SK-N-SH treated with all-trans-retinoic acid at 6 μM for 48 hours (cell line): ENCODE measurements at regions not wholly inside any gene's neighbourhood (a gene's known extent, or its start where the extent isn't known, plus 50 kb on each side); places are given as distances from the start of the nearest gene placed in this dataset.
"Not testable (repeated sequence)": the region's sequence is repeated elsewhere in the genome, so short reads cannot be mapped to it uniquely, and the experiment has no call there.

Experiments used
- ATAC-seq: fragments of 200-7000 bp; cut with Tn5 transposase; 3 replicates; pipeline ENCODE4 v1.9.1; 2020; ENCODE audit warnings: mild to moderate bottlenecking, moderate library complexity
- ARNTL ChIP-seq: fragments of 450-650 bp; formaldehyde crosslinking; IDR thresholded peaks from 2 replicates; pipeline ENCODE4 v1.5.0; 2020; ENCODE audit warnings: low read depth, mild to moderate bottlenecking, moderate library complexity, borderline replicate concordance
- CSDC2 ChIP-seq: fragments of 250-450 bp; sonication (Bioruptor Pico); IDR thresholded peaks from 2 replicates; pipeline ENCODE4 v1.5.0; 2020; ENCODE audit warnings: mild to moderate bottlenecking, moderate library complexity
- ESRRG ChIP-seq: fragments of 250-450 bp; sonication (Bioruptor Pico); IDR thresholded peaks from 2 replicates; pipeline ENCODE4 v1.6.1; 2021; ENCODE audit warnings: mild to moderate bottlenecking
- GLIS3 ChIP-seq: fragments of 250-450 bp; sonication (Bioruptor Pico); IDR thresholded peaks from 2 replicates; pipeline ENCODE4 v1.5.0; 2020; ENCODE audit warnings: mild to moderate bottlenecking, moderate library complexity
- ISL1 ChIP-seq: fragments of 250-450 bp; sonication (Bioruptor Pico); IDR thresholded peaks from 2 replicates; pipeline ENCODE4 v2.1.2; 2022; ENCODE audit warnings: mild to moderate bottlenecking, moderate library complexity
- PPARA ChIP-seq: fragments of 250-450 bp; sonication (Bioruptor Pico); IDR thresholded peaks from 2 replicates; pipeline ENCODE4 v1.5.0; 2020; ENCODE audit warnings: mild to moderate bottlenecking, borderline replicate concordance
- RARB ChIP-seq: fragments of 250-450 bp; sonication (Bioruptor Pico); IDR thresholded peaks from 2 replicates; pipeline ENCODE4 v1.8.0; 2021; ENCODE audit warnings: mild to moderate bottlenecking, moderate library complexity
- SNAI2 ChIP-seq: fragments of 250-450 bp; sonication (Bioruptor Pico); IDR thresholded peaks from 2 replicates; pipeline ENCODE4 v1.5.0; 2020; ENCODE audit warnings: mild to moderate bottlenecking, moderate library complexity
- TCF4 ChIP-seq: fragments of 250-450 bp; sonication (Bioruptor Pico); IDR thresholded peaks from 2 replicates; pipeline ENCODE4 v1.8.0; 2021; ENCODE audit warnings: mild to moderate bottlenecking, moderate library complexity, borderline replicate concordance
- ZFP30 ChIP-seq: fragments of 450-650 bp; formaldehyde crosslinking; IDR thresholded peaks from 2 replicates; pipeline ENCODE4 v1.5.0; 2022; ENCODE audit warnings: mild to moderate bottlenecking, moderate library complexity
- ZNF565 ChIP-seq: fragments of 450-650 bp; formaldehyde crosslinking; conservative IDR thresholded peaks from 2 replicates; pipeline ENCODE4 v1.5.0; 2020; ENCODE audit warnings: low read depth, mild to moderate bottlenecking, moderate library complexity
- ZNF8 ChIP-seq: fragments of 450-650 bp; formaldehyde crosslinking; IDR thresholded peaks from 2 replicates; pipeline ENCODE4 v1.5.0; 2020; ENCODE audit warnings: mild to moderate bottlenecking, moderate library complexity
- TF ChIP-seq, protein P1 (sequence below): fragments of 250-450 bp; sonication (Bioruptor Pico); IDR thresholded peaks from 2 replicates; pipeline ENCODE4 v1.8.0; 2020; ENCODE audit warnings: mild to moderate bottlenecking, moderate library complexity, borderline replicate concordance
- TF ChIP-seq, protein P2 (sequence below): fragments of 250-450 bp; sonication (Bioruptor Pico); IDR thresholded peaks from 2 replicates; pipeline ENCODE4 v1.8.0; 2021; ENCODE audit warnings: low read depth, mild to moderate bottlenecking, moderate library complexity, borderline replicate concordance
- TF ChIP-seq, protein P3 (sequence below): fragments of 250-450 bp; sonication (Bioruptor Pico); IDR thresholded peaks from 2 replicates; pipeline ENCODE4 v1.5.1; 2020; ENCODE audit warnings: low read depth, mild to moderate bottlenecking, moderate library complexity
- TF ChIP-seq, protein P4 (sequence below): fragments of 250-450 bp; sonication (Bioruptor Pico); IDR thresholded peaks from 2 replicates; pipeline ENCODE4 v1.5.0; 2020; ENCODE audit warnings: mild to moderate bottlenecking, moderate library complexity

DNA sequence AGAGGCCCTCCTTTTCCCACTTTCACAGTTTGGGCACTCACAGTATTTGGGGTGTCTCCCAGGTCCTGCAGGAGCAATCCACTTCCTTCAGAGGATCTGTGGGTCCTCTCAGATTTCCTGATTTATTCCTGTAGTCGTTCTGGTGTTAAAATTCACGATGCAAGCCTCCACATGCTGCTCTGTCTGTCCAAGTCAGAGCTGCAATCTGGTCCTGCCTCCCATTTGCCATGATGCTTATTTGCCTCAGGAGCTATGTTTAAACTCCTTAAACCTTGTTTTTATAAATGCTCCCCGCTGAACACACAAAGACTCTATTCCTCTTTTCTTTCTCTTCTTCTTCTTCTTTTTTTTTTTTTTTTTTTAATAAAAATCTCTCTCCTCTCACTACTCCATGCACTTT, 558.7 kb upstream of the NECTIN3 start:
- no peak for TF ChIP-seq GLIS3
- no peak for TF ChIP-seq ZNF565
- no peak for ATAC-seq

DNA sequence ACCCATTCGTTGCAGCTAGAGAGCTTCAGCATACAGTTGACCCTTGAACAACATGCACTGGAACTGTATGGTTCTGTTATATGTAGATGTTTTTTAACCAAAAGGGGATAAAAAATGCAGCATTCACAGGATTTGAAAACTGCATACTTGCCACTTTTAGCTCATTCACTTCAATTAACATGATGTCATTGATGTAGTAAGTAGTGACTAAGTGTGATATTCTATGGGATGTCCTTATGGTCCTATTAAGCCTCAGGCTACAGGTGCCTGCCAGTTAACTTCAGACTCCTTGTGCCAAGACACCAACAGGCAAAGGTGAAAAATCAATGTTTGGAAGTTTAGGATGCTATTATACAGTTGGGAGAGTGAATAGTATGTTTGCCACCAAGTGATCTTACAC, 553.6 kb upstream of the NECTIN3 start:
- TF ChIP-seq ZNF8 (CRISPR knock-in tag) (no peak), ZNF565 (no peak), SNAI2 (CRISPR knock-in tag) (no peak), GLIS3 (no peak), CSDC2 (CRISPR knock-in tag) (no peak), ISL1 (CRISPR knock-in tag) (no peak), ARNTL (no peak), TCF4 (CRISPR knock-in tag) (no peak), ESRRG (CRISPR knock-in tag) (no peak), PPARA (CRISPR knock-in tag) (no peak), ZFP30 (CRISPR knock-in tag) (no peak), RARB (CRISPR knock-in tag) (no peak)
- TF ChIP-seq, protein P1, sequence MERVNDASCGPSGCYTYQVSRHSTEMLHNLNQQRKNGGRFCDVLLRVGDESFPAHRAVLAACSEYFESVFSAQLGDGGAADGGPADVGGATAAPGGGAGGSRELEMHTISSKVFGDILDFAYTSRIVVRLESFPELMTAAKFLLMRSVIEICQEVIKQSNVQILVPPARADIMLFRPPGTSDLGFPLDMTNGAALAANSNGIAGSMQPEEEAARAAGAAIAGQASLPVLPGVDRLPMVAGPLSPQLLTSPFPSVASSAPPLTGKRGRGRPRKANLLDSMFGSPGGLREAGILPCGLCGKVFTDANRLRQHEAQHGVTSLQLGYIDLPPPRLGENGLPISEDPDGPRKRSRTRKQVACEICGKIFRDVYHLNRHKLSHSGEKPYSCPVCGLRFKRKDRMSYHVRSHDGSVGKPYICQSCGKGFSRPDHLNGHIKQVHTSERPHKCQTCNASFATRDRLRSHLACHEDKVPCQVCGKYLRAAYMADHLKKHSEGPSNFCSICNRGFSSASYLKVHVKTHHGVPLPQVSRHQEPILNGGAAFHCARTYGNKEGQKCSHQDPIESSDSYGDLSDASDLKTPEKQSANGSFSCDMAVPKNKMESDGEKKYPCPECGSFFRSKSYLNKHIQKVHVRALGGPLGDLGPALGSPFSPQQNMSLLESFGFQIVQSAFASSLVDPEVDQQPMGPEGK: no peak
- TF ChIP-seq, protein P2, sequence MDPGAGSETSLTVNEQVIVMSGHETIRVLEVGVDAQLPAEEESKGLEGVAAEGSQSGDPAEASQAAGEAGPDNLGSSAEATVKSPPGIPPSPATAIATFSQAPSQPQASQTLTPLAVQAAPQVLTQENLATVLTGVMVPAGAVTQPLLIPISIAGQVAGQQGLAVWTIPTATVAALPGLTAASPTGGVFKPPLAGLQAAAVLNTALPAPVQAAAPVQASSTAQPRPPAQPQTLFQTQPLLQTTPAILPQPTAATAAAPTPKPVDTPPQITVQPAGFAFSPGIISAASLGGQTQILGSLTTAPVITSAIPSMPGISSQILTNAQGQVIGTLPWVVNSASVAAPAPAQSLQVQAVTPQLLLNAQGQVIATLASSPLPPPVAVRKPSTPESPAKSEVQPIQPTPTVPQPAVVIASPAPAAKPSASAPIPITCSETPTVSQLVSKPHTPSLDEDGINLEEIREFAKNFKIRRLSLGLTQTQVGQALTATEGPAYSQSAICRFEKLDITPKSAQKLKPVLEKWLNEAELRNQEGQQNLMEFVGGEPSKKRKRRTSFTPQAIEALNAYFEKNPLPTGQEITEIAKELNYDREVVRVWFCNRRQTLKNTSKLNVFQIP (CRISPR knock-in tag): no peak
- TF ChIP-seq, protein P3, sequence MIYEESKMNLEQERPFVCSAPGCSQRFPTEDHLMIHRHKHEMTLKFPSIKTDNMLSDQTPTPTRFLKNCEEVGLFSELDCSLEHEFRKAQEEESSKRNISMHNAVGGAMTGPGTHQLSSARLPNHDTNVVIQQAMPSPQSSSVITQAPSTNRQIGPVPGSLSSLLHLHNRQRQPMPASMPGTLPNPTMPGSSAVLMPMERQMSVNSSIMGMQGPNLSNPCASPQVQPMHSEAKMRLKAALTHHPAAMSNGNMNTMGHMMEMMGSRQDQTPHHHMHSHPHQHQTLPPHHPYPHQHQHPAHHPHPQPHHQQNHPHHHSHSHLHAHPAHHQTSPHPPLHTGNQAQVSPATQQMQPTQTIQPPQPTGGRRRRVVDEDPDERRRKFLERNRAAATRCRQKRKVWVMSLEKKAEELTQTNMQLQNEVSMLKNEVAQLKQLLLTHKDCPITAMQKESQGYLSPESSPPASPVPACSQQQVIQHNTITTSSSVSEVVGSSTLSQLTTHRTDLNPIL (CRISPR knock-in tag): no peak
- no peak for ATAC-seq

DNA sequence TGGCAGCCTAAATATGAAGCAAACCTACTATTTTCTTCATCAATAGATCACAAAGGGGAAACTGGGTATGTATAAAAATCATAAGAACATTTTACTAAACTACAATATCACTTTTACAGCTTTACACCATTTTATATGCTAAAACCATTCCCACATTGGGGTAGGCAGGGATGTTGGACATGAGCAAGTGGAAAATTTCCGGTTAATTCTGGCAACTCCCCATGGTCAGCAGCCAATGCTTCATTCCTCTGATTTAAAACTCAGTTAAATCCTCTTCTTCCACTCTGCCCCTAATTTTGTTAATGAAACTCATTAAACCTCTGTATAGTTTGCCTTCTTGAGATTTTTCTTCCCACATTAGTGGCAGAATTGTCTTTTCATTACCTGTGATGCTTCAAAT, 552.5 kb upstream of the NECTIN3 start:
- TF ChIP-seq ARNTL (no peak), CSDC2 (CRISPR knock-in tag) (no peak), PPARA (CRISPR knock-in tag) (no peak)
- TF ChIP-seq, protein P1: no peak
- no peak for ATAC-seq

DNA sequence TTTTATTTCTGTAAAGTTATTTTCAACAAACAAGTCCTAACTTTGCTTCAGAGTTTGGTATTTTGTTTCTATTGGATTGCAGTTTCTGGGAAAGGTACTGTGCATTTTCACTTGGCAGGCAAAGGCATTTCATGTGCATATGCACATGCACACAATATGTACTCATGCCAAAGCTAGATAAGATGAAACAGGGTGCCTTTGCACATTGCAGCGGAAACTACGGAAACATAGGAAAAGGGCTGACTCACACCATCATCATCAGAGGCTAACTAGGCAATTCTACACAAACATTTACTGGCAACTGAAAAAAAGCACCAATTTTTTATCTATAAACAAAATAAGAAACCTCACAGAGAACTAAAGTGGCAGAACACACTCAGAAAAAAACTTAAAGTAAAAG, 550.6 kb upstream of the NECTIN3 start:
- TF ChIP-seq PPARA (CRISPR knock-in tag): no peak
- TF ChIP-seq, protein P4, sequence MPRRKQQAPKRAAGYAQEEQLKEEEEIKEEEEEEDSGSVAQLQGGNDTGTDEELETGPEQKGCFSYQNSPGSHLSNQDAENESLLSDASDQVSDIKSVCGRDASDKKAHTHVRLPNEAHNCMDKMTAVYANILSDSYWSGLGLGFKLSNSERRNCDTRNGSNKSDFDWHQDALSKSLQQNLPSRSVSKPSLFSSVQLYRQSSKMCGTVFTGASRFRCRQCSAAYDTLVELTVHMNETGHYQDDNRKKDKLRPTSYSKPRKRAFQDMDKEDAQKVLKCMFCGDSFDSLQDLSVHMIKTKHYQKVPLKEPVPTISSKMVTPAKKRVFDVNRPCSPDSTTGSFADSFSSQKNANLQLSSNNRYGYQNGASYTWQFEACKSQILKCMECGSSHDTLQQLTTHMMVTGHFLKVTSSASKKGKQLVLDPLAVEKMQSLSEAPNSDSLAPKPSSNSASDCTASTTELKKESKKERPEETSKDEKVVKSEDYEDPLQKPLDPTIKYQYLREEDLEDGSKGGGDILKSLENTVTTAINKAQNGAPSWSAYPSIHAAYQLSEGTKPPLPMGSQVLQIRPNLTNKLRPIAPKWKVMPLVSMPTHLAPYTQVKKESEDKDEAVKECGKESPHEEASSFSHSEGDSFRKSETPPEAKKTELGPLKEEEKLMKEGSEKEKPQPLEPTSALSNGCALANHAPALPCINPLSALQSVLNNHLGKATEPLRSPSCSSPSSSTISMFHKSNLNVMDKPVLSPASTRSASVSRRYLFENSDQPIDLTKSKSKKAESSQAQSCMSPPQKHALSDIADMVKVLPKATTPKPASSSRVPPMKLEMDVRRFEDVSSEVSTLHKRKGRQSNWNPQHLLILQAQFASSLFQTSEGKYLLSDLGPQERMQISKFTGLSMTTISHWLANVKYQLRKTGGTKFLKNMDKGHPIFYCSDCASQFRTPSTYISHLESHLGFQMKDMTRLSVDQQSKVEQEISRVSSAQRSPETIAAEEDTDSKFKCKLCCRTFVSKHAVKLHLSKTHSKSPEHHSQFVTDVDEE: no peak
- no peak for TF ChIP-seq GLIS3
- no peak for TF ChIP-seq ARNTL
- peak; percentile 81 for ATAC-seq

DNA sequence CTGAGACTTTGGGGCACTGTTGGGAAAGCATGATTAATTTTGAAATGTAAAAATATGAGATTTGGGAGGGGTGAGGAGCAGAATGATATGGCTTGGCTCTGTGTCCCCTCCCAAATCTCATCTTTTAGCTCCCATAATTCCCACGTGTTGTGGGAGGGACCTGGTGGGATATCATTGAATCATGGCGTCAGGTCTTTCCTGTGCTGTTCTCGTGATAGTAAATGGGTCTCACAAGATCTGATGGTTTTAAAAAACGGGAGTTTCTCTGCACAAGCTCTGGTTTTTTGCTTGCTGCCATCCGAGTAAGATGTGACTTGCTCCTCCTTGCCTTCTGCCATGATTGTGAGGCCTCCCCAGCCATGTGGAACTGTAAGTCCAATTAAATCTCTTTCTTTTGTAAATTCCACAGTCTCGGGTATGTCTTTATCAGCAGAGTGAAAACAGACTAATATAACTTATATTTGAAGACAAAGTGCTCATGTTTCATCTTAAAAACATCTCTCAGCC, 546.0 kb upstream of the NECTIN3 start:
- ATAC-seq: not testable (repeated sequence)
